ENCODE measurements at regions not wholly inside any gene's neighbourhood (a gene's known extent, or its start where the extent isn't known, plus 50 kb on each side); places are given as distances from the start of the nearest gene placed in this dataset.
"Not testable (repeated sequence)": the region's sequence is repeated elsewhere in the genome, so short reads cannot be mapped to it uniquely, and the experiment has no call there.

- Histone ChIP-seq H3K27ac (ENCODE audit: low read depth, low read length) (no peak overlapping the region), H3K9me3 (ENCODE audit: low read length) (no peaks in the 10 kb centered on the region)
Observed at GRCh38 chr3:90052425-90052950, 945.1 kb downstream of the EPHA3 start.

GRCh38 chr3:90054311-90054710, 946.9 kb downstream of the EPHA3 start:
- peaks cover 24% of the 10 kb centered on the region for H3K4me1 ChIP-seq (ENCODE audit: insufficient read depth, low read length)
- no peak overlapping the region for H3K27ac ChIP-seq (ENCODE audit: low read depth, low read length)
- H3K9me3 ChIP-seq (ENCODE audit: low read length): no peaks in the 10 kb centered on the region
- H3K9ac ChIP-seq (ENCODE audit: low read length): no peak overlapping the region
- H3K27me3 ChIP-seq (ENCODE audit: control insufficient read depth in 1 of 2, insufficient read depth in 2 of 2, low read length in 2 of 2): no peaks in the 10 kb centered on the region
- H3K4me3 ChIP-seq (ENCODE audit: low read depth in 1 of 2, low read length in 2 of 2): no peak overlapping the region
- no peaks in the 10 kb centered on the region for H3K36me3 ChIP-seq (ENCODE audit: insufficient read depth, low read length)

More at GRCh38 chr3:90052425-90052950, 945.1 kb downstream of the EPHA3 start:
- no peak overlapping the region for H3K4me3 ChIP-seq (ENCODE audit: low read depth in 1 of 2, low read length in 2 of 2)
- H3K4me1 ChIP-seq (ENCODE audit: insufficient read depth, low read length): peaks cover 24% of the 10 kb centered on the region
- no peaks in the 10 kb centered on the region for H3K36me3 ChIP-seq (ENCODE audit: insufficient read depth, low read length)
- H3K27me3 ChIP-seq (ENCODE audit: control insufficient read depth in 1 of 2, insufficient read depth in 2 of 2, low read length in 2 of 2): no peaks in the 10 kb centered on the region
- no peak overlapping the region for H3K9ac ChIP-seq (ENCODE audit: low read length)

GRCh38 chr3:90055666-90056065, 948.2 kb downstream of the EPHA3 start:
- Histone ChIP-seq H3K27ac (ENCODE audit: low read depth, low read length) (no peak overlapping the region), H3K9me3 (ENCODE audit: low read length) (no peaks in the 10 kb centered on the region), H3K36me3 (ENCODE audit: insufficient read depth, low read length) (no peaks in the 10 kb centered on the region), H3K27me3 (ENCODE audit: control insufficient read depth in 1 of 2, insufficient read depth in 2 of 2, low read length in 2 of 2) (no peaks in the 10 kb centered on the region), H3K9ac (ENCODE audit: low read length) (no peak overlapping the region), H3K4me3 (ENCODE audit: low read depth in 1 of 2, low read length in 2 of 2) (no peak overlapping the region), H3K4me1 (ENCODE audit: insufficient read depth, low read length) (peaks cover 24% of the 10 kb centered on the region)

GRCh38 chr3:90056281-90057032, 949.0 kb downstream of the EPHA3 start:
- Histone ChIP-seq H3K27ac (ENCODE audit: low read depth, low read length) (no peak overlapping the region), H3K9ac (ENCODE audit: low read length) (no peak overlapping the region), H3K27me3 (ENCODE audit: control insufficient read depth in 1 of 2, insufficient read depth in 2 of 2, low read length in 2 of 2) (no peaks in the 10 kb centered on the region), H3K36me3 (ENCODE audit: insufficient read depth, low read length) (no peaks in the 10 kb centered on the region), H3K4me1 (ENCODE audit: insufficient read depth, low read length) (peaks cover 24% of the 10 kb centered on the region), H3K9me3 (ENCODE audit: low read length) (no peaks in the 10 kb centered on the region), H3K4me3 (ENCODE audit: low read depth in 1 of 2, low read length in 2 of 2) (no peak overlapping the region)

GRCh38 chr3:90062016-90062415, 954.6 kb downstream of the EPHA3 start:
- H3K9me3 ChIP-seq (ENCODE audit: low read length): no peaks in the 10 kb centered on the region
- no peaks in the 10 kb centered on the region for H3K4me1 ChIP-seq (ENCODE audit: insufficient read depth, low read length)
- H3K27ac ChIP-seq (ENCODE audit: low read depth, low read length): no peak overlapping the region
- H3K27me3 ChIP-seq (ENCODE audit: control insufficient read depth in 1 of 2, insufficient read depth in 2 of 2, low read length in 2 of 2): no peaks in the 10 kb centered on the region
- H3K36me3 ChIP-seq (ENCODE audit: insufficient read depth, low read length): no peaks in the 10 kb centered on the region
- H3K9ac ChIP-seq (ENCODE audit: low read length): no peak overlapping the region
- no peak overlapping the region for H3K4me3 ChIP-seq (ENCODE audit: low read depth in 1 of 2, low read length in 2 of 2)

- H3K4me3 ChIP-seq (ENCODE audit: low read depth in 1 of 2, low read length in 2 of 2): no peak overlapping the region
- H3K4me1 ChIP-seq (ENCODE audit: insufficient read depth, low read length): no peaks in the 10 kb centered on the region
- H3K27me3 ChIP-seq (ENCODE audit: control insufficient read depth in 1 of 2, insufficient read depth in 2 of 2, low read length in 2 of 2): no peaks in the 10 kb centered on the region
- H3K36me3 ChIP-seq (ENCODE audit: insufficient read depth, low read length): no peaks in the 10 kb centered on the region
- H3K9ac ChIP-seq (ENCODE audit: low read length): no peak overlapping the region
- H3K9me3 ChIP-seq (ENCODE audit: low read length): no peaks in the 10 kb centered on the region
- H3K27ac ChIP-seq (ENCODE audit: low read depth, low read length): no peak overlapping the region
Observed at GRCh38 chr3:90062631-90063200, 955.3 kb downstream of the EPHA3 start.

GRCh38 chr3:90068783-90069182, 961.4 kb downstream of the EPHA3 start:
- no peak overlapping the region for H3K4me3 ChIP-seq (ENCODE audit: low read depth in 1 of 2, low read length in 2 of 2)
- H3K9me3 ChIP-seq (ENCODE audit: low read length): no peaks in the 10 kb centered on the region
- H3K9ac ChIP-seq (ENCODE audit: low read length): no peak overlapping the region
- H3K27ac ChIP-seq (ENCODE audit: low read depth, low read length): no peak overlapping the region
- no peaks in the 10 kb centered on the region for H3K4me1 ChIP-seq (ENCODE audit: insufficient read depth, low read length)
- no peaks in the 10 kb centered on the region for H3K36me3 ChIP-seq (ENCODE audit: insufficient read depth, low read length)
- no peaks in the 10 kb centered on the region for H3K27me3 ChIP-seq (ENCODE audit: control insufficient read depth in 1 of 2, insufficient read depth in 2 of 2, low read length in 2 of 2)

- Histone ChIP-seq H3K4me1 (ENCODE audit: insufficient read depth, low read length) (no peaks in the 10 kb centered on the region), H3K4me3 (ENCODE audit: low read depth in 1 of 2, low read length in 2 of 2) (no peak overlapping the region), H3K9ac (ENCODE audit: low read length) (no peak overlapping the region), H3K27ac (ENCODE audit: low read depth, low read length) (no peak overlapping the region), H3K36me3 (ENCODE audit: insufficient read depth, low read length) (no peaks in the 10 kb centered on the region), H3K27me3 (ENCODE audit: control insufficient read depth in 1 of 2, insufficient read depth in 2 of 2, low read length in 2 of 2) (no peaks in the 10 kb centered on the region), H3K9me3 (ENCODE audit: low read length) (no peaks in the 10 kb centered on the region)
Observed at GRCh38 chr3:90069748-90070147, 962.3 kb downstream of the EPHA3 start.

- H3K9me3 ChIP-seq (ENCODE audit: low read length): no peaks in the 10 kb centered on the region
- H3K4me3 ChIP-seq (ENCODE audit: low read depth in 1 of 2, low read length in 2 of 2): no peak overlapping the region
- H3K27ac ChIP-seq (ENCODE audit: low read depth, low read length): no peak overlapping the region
- no peaks in the 10 kb centered on the region for H3K27me3 ChIP-seq (ENCODE audit: control insufficient read depth in 1 of 2, insufficient read depth in 2 of 2, low read length in 2 of 2)
- H3K4me1 ChIP-seq (ENCODE audit: insufficient read depth, low read length): no peaks in the 10 kb centered on the region
- H3K36me3 ChIP-seq (ENCODE audit: insufficient read depth, low read length): no peaks in the 10 kb centered on the region
- no peak overlapping the region for H3K9ac ChIP-seq (ENCODE audit: low read length)
Observed at GRCh38 chr3:90076136-90076535, 968.7 kb downstream of the EPHA3 start.

GRCh38 chr3:90080988-90081387, 973.6 kb downstream of the EPHA3 start:
- no peaks in the 10 kb centered on the region for H3K27me3 ChIP-seq (ENCODE audit: control insufficient read depth in 1 of 2, insufficient read depth in 2 of 2, low read length in 2 of 2)
- H3K4me3 ChIP-seq (ENCODE audit: low read depth in 1 of 2, low read length in 2 of 2): no peak overlapping the region
- no peak overlapping the region for H3K9ac ChIP-seq (ENCODE audit: low read length)
- no peaks in the 10 kb centered on the region for H3K36me3 ChIP-seq (ENCODE audit: insufficient read depth, low read length)
- no peak overlapping the region for H3K27ac ChIP-seq (ENCODE audit: low read depth, low read length)
- no peaks in the 10 kb centered on the region for H3K9me3 ChIP-seq (ENCODE audit: low read length)
- H3K4me1 ChIP-seq (ENCODE audit: insufficient read depth, low read length): no peaks in the 10 kb centered on the region

GRCh38 chr3:90086297-90086696, 978.9 kb downstream of the EPHA3 start:
- not testable (repeated sequence) for H3K36me3 ChIP-seq (ENCODE audit: insufficient read depth, low read length); H3K4me3 ChIP-seq (ENCODE audit: low read depth in 1 of 2, low read length in 2 of 2); H3K9ac ChIP-seq (ENCODE audit: low read length); H3K27ac ChIP-seq (ENCODE audit: low read depth, low read length); H3K9me3 ChIP-seq (ENCODE audit: low read length); H3K27me3 ChIP-seq (ENCODE audit: control insufficient read depth in 1 of 2, insufficient read depth in 2 of 2, low read length in 2 of 2); H3K4me1 ChIP-seq (ENCODE audit: insufficient read depth, low read length)

GRCh38 chr3:90087703-90088102, 980.3 kb downstream of the EPHA3 start:
- Histone ChIP-seq H3K9ac (ENCODE audit: low read length) (no peak overlapping the region), H3K36me3 (ENCODE audit: insufficient read depth, low read length) (no peaks in the 10 kb centered on the region), H3K27me3 (ENCODE audit: control insufficient read depth in 1 of 2, insufficient read depth in 2 of 2, low read length in 2 of 2) (no peaks in the 10 kb centered on the region), H3K4me1 (ENCODE audit: insufficient read depth, low read length) (peaks cover 4% of the 10 kb centered on the region), H3K27ac (ENCODE audit: low read depth, low read length) (no peak overlapping the region), H3K4me3 (ENCODE audit: low read depth in 1 of 2, low read length in 2 of 2) (no peak overlapping the region), H3K9me3 (ENCODE audit: low read length) (no peaks in the 10 kb centered on the region)
